GM12864 (cell line): ENCODE measurements at regions not wholly inside any gene's neighbourhood (a gene's known extent, or its start where the extent isn't known, plus 50 kb on each side); places are given as distances from the start of the nearest gene placed in this dataset.
"Not testable (repeated sequence)": the region's sequence is repeated elsewhere in the genome, so short reads cannot be mapped to it uniquely, and the experiment has no call there.

Experiments used
- DNase-seq: peaks from one replicate; pipeline ENCODE4 v3.0.0-alpha.2; 2011; ENCODE audit warnings: low read depth
- H3K4me3 ChIP-seq: 2 replicates; pipeline ENCODE4 v1.5.1; 2011; ENCODE audit warnings: mild to moderate bottlenecking, low read depth, low read length, control low read depth
- CTCF ChIP-seq: IDR thresholded peaks from 2 replicates; pipeline ENCODE4 v1.5.1; 2011; ENCODE audit warnings: low read depth, mild to moderate bottlenecking, moderate library complexity, low read length, control low read depth, inconsistent platforms; ENCODE audit errors: missing control alignments

GRCh38 chr10:46106410-46107255, 60.6 kb upstream of the MSMB start:
- peak overlapping the region; percentile 32 for H3K4me3 ChIP-seq
- TF ChIP-seq CTCF = no peak
- DNase-seq = no peak

- not testable (repeated sequence) for H3K4me3 ChIP-seq, DNase-seq
These were observed 62.1 kb upstream of the MSMB start for GRCh38 chr10:46108158-46108499.

- not testable (repeated sequence) for DNase-seq, H3K4me3 ChIP-seq
These were observed 108.2 kb upstream of the MSMB start for GRCh38 chr10:46154271-46154670.

GRCh38 chr10:46154683-46155082, 108.6 kb upstream of the MSMB start:
- H3K4me3 ChIP-seq, DNase-seq: not testable (repeated sequence)

GRCh38 chr10:46156866-46157265, 110.8 kb upstream of the MSMB start:
- not testable (repeated sequence) for H3K4me3 ChIP-seq, DNase-seq

- H3K4me3 ChIP-seq = no peak overlapping the region
- no peak for DNase-seq
- TF ChIP-seq CTCF = no peak
These were observed 117.1 kb upstream of the ANTXRL start for GRCh38 chr10:46169736-46170135.

- TF ChIP-seq CTCF = no peak
- no peak overlapping the region for H3K4me3 ChIP-seq
- DNase-seq = no peak
These were observed 116.0 kb upstream of the ANTXRL start for GRCh38 chr10:46170789-46171188.

GRCh38 chr10:46171661-46172060, 115.1 kb upstream of the ANTXRL start:
- TF ChIP-seq CTCF = no peak
- no peak overlapping the region for H3K4me3 ChIP-seq
- no peak for DNase-seq

GRCh38 chr10:46175296-46175695, 111.5 kb upstream of the ANTXRL start:
- DNase-seq = no peak
- no peak for TF ChIP-seq CTCF
- no peak overlapping the region for H3K4me3 ChIP-seq
